ENCODE measurements at regions not wholly inside any gene's neighbourhood (a gene's known extent, or its start where the extent isn't known, plus 50 kb on each side); places are given as distances from the start of the nearest gene placed in this dataset.
"Not testable (repeated sequence)": the region's sequence is repeated elsewhere in the genome, so short reads cannot be mapped to it uniquely, and the experiment has no call there.

DNA sequence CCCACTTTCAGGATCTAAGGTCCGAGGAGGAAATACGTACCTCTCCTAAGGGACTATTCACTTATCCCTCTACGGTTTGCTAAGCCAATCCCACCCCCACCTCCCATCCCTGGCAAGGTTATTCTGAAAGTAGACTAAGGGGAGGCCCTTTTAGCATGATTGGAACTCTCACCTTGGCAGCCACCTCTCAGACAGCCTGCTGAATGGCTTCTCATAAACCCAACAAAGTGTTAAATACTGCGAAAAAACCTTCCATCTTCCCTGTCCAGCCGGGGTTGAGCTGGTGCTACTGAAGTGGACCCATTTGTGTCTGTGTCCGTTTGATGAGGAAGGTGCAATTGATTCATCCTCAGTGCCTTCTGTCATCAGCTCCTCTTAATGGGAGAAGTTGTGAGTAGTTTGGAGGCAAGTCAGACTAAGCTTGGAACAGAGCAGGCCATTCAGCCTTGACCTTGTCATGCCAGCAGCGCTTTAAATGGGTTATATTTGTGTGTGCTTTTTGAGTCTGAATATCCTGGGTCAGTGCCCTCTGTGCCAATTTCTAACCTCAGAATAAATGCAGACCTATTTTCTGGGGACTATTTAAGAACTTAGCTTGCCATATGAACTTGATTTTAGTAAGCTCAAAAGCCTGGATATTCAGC lies 476.3 kb upstream of the ZNF608 start:
- no peak for DNase-seq

DNA sequence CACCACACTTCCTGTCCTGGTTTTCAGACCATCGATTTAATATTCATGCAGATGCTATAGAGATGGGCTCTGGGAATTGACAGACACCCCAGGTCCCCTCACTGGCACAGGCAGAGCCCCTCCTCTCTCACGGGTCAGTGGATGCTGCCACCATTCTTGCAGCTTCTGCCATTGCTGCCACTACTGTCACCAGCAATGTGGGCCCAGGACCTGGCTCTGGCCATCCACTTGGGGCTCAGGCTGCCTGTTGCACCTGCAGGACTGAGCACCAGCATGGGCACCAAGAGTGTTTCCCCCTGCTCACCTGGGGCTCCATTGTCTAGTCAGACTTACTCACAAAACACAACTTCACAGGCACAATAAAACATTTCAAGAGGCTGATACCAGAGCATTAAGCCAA lies 479.0 kb upstream of the ZNF608 start:
- no peak for DNase-seq

GRCh38 chr5:125226825-125227224 lies 480.4 kb upstream of the ZNF608 start:
- DNase-seq = no peak

GRCh38 chr5:125227333-125228095 lies 481.1 kb upstream of the ZNF608 start:
- DNase-seq = no peak

- DNase-seq = no peak
These were observed 482.1 kb upstream of the ZNF608 start for GRCh38 chr5:125228363-125229070.

DNA sequence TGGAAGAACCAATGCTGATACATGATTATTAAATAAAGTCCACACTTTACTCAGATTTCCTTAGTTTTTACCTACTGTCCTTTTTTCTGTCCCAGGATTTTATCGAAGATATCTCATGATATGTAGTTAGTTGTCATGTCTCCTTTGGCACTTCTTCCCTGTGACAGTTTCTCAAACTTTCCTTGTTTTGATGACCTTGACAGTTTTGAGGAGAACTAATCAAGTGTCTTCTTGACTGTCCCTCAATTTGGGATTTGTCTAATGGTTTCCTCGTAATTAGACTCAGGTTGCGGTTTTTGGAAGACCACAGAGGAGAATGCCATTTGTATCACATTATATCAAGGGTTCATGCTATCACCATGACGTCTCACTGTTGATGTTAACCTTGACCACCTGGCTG lies 483.1 kb upstream of the ZNF608 start:
- DNase-seq = no peak

DNA sequence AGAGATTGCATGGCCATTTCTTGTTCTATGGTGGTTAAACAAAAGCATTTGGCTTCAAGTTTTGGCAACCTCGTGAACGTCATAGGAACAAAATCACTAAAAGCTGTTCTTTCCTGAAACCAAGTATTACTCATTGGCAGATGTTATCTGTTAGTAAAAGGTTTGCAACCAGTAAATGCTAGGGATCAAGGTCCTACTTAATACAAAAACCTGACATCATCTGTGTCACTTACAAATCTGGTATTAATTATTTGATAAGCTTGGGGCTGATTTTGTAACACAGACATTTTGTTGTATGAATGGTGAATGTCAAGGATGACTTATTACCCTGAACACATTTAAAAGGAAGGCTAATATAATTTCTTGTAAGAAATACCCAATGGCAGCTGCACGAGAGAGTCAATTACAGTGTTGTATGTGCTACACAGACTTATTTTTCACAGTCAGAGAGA lies 486.4 kb upstream of the ZNF608 start:
- no peak for DNase-seq

DNA sequence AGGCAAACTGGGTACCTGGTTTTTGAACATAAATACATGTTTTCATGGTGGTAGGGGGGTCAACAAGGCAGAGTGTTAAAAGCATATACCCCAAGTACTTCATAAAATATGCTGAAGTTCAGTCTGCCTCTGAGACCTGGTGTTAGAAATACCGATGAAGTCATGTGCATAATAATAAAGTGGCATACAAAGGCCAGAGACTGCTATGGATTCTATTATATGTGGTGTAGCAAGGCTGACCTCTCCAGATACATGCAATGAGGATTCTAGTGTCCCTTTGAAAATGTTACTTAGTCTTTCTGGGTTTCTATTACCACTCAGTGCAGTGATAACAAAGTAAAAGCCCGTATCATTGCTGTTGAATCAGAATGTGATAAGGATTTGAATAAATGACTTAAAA lies 487.5 kb upstream of the ZNF608 start:
- DNase-seq = no peak

- no peak for DNase-seq
These were observed 489.6 kb upstream of the ZNF608 start for GRCh38 chr5:125236007-125236406.

GRCh38 chr5:125236981-125237380 lies 490.5 kb upstream of the ZNF608 start:
- DNase-seq = no peak

DNA sequence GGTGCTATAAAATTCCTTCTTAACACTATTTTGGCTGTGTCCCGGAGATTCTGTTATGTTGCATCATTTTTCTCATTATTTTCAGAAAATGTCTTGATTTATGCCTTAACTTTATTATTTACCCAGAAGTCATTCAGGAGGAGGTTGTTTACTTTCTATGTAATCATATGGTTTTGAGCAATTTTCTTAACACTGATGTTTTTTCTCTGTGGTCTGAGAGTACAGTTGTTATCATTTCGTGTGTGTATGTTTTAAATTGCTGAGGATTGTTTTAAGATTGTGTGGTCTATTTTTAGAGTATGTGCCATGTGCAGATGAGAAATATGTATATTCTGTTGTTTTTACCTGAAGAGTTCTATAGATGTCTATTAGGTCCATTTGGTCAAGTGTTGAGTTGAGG lies 498.1 kb upstream of the ZNF608 start:
- DNase-seq = no peak

DNA sequence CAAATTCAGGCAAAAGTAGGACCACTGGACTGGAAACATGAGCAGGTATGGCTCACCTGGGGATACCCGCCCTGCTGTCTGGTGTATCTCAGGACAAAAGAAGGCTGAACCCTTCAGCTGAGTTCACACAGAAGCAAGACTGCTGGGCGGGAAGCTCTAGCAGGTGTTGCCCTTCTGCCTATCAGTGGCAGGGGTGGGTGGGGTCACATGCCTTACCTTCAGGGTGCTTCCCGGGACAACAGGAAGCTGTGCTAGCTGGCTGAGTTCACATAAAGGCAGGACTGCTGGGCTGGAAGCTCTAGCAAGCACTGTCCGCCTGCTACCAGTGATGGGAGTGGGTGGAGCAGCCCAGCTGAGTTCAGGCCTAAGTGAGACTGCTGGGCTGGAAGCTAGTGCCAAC lies 498.8 kb upstream of the ZNF608 start:
- DNase-seq = no peak

GRCh38 chr5:125249400-125249799 lies 503.0 kb upstream of the ZNF608 start:
- DNase-seq = no peak

- no peak for DNase-seq
These were observed 505.3 kb upstream of the ZNF608 start for GRCh38 chr5:125251703-125252102.

- not testable (repeated sequence) for DNase-seq
These were observed 507.2 kb upstream of the ZNF608 start for GRCh38 chr5:125253634-125254033.

- DNase-seq = no peak
These were observed 507.8 kb upstream of the ZNF608 start for GRCh38 chr5:125254267-125254666.

DNA sequence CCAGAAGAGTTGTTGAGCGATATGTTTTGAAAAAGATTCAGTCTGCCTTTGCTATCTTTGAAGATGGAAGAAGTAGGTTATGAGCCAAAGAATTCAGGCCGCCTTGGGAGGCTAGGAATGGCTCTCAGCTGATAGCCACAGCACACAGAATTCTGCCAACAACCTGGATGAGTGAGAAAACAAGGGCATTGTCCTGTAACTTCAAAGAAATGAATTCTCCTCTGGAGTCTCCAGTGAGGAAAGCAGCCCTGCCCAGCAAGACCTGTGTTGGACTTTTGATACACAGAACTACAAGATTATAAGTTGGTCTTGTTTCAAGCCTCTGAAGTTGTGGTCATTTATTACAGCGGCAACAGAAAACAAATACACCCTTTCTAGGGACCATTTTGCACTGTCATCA lies 509.9 kb upstream of the ZNF608 start:
- DNase-seq = no peak

DNA sequence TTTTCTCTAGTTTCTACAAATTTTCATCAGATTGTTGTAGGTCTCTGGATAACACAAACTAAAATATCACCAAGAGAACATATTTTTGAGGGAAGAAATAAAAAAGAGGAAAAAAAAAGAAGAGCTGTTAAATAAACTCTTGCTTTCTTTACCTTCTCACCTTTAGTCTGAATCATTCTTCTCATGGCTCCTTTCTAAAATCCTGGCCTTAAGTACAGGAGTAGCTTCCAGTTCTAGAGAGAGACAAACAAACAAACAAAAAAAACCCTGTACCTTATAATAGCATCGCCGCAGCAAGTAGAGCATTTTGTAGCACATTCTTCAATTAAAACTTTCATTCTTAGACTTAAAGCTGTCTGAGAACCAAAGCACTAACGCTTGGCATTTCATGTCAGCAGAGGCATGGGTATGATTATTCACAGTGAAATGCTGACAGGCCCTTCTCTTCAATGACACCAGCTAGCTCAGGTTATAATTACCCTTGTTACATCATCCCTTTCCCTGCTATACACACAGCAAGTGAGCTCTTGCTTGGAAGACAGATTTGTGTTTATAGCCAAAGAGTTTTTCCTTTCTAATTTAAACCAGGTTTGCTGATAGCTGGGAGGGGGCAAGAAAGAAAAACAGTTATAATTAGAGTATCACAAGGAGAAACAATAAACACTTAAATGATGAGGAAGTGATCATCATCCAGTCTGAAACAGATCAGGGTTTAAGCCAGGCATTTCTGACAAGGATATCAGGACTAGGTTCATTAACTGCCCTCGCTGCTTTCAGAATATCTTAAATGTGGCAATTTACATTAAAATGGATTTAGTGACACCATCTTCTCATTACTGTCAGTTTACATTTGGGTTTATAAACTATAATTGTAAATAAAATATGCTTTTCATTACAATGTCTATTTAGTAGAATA lies 510.9 kb upstream of the ZNF608 start:
- DNase-seq = no peak

DNA sequence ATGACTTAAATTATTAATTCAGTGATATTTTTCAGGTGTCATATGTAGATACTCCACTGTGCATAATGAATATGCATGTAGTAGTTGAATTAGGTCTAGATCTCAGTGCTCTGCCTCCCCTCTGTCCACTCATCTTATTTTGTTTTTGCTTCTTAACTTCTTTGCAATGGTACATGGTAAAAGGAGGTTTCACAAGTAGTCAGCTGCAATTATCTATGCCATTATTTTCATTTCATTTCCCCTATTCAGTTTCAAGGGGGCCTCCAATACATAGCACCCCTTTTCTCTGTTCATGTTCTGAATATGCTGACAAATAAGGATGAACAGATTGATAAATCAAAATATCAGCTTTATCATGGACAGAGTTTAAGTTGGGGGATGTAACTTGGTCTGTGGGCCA lies 511.6 kb upstream of the ZNF608 start:
- no peak for DNase-seq

DNA sequence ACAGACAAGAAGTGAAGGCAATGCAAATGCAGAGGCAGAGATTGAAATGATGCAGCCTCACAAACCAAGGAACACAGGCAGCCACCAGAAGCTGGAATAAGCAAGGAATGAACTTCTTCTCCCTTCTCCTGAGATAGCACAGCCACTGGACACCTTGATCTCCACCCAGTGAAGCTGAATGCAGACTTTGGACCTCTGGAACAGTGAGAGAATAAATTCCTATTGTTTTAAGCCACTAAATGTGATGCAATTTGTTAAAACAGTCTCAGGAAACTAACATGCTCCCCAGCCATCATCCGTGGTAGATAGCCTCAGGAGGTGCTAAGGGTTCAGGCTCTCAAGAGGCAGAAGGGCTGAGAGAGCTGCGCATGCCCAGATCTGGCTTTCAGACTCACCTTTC lies 512.2 kb upstream of the ZNF608 start:
- no peak for DNase-seq

DNA sequence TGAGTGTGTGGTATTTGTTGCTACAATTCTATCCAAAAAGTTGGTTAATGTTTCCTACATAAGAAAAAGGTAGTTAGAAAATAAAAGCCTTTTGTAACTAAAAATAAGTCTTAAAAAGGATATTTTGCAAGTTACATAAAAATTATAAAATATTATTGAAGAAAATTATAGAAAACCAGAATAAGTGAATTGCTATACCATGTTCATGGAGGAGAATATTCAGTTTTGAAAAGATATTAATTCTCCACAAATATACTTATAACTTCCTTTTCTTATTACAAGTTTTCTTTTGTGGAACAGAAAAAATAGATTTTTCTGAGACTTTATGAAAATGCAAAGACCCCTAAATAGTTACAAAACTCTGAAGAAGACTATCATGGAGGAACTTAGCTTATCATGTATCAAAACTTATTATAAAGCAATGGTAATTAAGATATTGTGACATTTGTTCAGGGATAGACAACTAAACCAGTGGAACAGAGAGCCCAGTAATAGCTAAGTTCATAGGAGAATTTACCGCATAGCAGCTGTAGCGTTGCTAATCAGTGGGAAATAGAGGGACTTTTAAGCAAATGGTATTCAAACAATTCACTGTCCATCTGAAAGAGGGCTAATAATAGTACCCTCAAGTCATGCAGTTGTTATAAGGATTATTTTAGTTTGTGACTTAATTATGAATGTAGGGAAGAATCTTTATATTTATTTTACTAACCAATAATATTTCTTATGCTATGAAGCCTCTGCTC lies 515.2 kb upstream of the ZNF608 start:
- no peak for DNase-seq

DNA sequence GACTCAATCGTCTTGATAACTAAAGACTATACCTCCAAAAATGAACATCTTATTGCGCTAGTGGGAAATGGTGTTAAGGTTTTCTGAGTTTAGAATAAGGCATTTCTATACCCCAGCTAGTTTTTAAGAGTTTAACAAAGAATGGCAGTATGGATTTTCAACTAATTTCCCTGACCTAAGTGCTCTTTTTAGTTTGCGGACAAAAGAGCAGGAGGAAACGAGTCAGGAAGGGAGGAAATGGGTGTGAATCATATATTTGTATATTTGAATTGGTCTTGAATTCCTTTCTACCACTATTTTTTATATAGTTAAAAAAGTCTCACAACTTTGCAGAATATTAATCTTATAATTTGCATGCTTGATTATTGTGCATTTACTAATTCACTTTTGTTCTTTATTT lies 516.3 kb upstream of the ZNF608 start:
- no peak for DNase-seq

Data from NCI-H1930 (cell line).